Neutrophil (primary cell): ENCODE measurements at regions not wholly inside any gene's neighbourhood (a gene's known extent, or its start where the extent isn't known, plus 50 kb on each side); places are given as distances from the start of the nearest gene placed in this dataset.

Source experiments
- H3K27ac ChIP-seq: fragments of 200-600 bp; sonication (generic); 2 replicates; pipeline ENCODE4 v1.5.1; 2016; ENCODE audit warnings: mild to moderate bottlenecking, moderate library complexity
- H3K27me3 ChIP-seq: fragments of 200-600 bp; sonication (generic); 2 replicates; pipeline ENCODE4 v1.6.0; 2016; ENCODE audit warnings: mild to moderate bottlenecking
- H3K36me3 ChIP-seq: fragments of 200-600 bp; sonication (generic); 2 replicates; pipeline ENCODE4 v1.5.1; 2017
- H3K4me1 ChIP-seq, 2 experiments: fragments of 200-600 bp in 1 of 2; sonication (generic) in 1 of 2; 1 replicate in 1 of 2; 2 replicates in 1 of 2; pipeline versions ENCODE4 v1.5.1 to v1.6.1; 2013 to 2016; ENCODE audit warnings: low read depth in 1 of 2, low read length in 1 of 2, mild to moderate bottlenecking in 1 of 2, moderate library complexity in 1 of 2; ENCODE audit not compliant: control insufficient read depth in 1 of 2, insufficient read depth in 1 of 2
- H3K4me3 ChIP-seq, 2 experiments: fragments of 200-600 bp in 1 of 2; sonication (generic) in 1 of 2; 1 replicate in 1 of 2; 2 replicates in 1 of 2; pipeline ENCODE4 v1.5.1; 2013 to 2016; ENCODE audit warnings: low read depth in 1 of 2, low read length in 1 of 2, mild to moderate bottlenecking in 1 of 2, moderate library complexity in 1 of 2
- H3K9me3 ChIP-seq: fragments of 200-600 bp; sonication (generic); 2 replicates; pipeline ENCODE4 v1.5.1; 2016
- TF ChIP-seq, protein P1 (sequence below): fragments of 200-600 bp; sonication (generic); IDR thresholded peaks from 2 replicates; pipeline ENCODE4 v1.5.1; 2016; ENCODE audit warnings: antibody characterized with exemption

DNA sequence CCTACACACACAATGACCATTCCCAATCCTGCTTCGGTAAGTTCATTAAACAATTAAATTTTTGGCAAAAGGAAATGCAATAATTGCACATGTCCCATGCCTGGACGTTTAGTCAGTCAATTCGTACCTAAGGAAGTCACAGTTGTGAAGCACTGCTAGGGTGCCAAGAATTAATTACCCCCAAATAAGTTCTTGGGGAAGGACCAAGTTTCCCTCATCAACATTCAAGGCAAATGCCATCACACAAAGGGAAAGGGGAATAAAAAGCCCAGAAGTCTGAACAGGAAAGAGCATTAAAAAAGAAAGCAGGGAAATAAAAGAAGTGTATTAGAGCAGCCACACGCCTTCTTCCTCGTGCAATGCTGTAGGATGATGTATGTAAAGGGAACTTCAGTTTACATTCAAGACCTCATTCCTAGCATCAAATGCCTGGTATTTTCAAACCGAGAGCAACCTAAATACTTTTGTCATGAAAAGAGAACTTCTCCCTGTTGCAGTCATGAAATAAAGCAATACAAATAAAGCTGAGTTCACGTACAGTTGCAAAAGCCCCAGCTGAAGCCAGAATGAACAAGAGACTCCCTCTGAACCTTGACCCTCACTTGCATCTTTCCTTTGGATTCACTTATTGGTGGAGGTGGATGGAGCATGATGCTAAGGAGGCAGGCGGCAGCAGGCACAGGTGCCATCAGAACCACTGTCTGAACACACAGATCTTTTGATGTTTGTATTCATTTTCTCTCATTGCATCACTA lies 124.0 kb upstream of the PPARGC1A start:
- TF ChIP-seq, protein P1, sequence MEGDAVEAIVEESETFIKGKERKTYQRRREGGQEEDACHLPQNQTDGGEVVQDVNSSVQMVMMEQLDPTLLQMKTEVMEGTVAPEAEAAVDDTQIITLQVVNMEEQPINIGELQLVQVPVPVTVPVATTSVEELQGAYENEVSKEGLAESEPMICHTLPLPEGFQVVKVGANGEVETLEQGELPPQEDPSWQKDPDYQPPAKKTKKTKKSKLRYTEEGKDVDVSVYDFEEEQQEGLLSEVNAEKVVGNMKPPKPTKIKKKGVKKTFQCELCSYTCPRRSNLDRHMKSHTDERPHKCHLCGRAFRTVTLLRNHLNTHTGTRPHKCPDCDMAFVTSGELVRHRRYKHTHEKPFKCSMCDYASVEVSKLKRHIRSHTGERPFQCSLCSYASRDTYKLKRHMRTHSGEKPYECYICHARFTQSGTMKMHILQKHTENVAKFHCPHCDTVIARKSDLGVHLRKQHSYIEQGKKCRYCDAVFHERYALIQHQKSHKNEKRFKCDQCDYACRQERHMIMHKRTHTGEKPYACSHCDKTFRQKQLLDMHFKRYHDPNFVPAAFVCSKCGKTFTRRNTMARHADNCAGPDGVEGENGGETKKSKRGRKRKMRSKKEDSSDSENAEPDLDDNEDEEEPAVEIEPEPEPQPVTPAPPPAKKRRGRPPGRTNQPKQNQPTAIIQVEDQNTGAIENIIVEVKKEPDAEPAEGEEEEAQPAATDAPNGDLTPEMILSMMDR, result no peak
- H3K9me3 ChIP-seq, result no peaks in the 10 kb centered on the region
- H3K4me3 ChIP-seq, result no peak overlapping the region
- H3K27me3 ChIP-seq, result no peaks in the 10 kb centered on the region
- no peaks in the 10 kb centered on the region for H3K4me1 ChIP-seq
- no peaks in the 10 kb centered on the region for H3K36me3 ChIP-seq
- no peak overlapping the region for H3K27ac ChIP-seq

DNA sequence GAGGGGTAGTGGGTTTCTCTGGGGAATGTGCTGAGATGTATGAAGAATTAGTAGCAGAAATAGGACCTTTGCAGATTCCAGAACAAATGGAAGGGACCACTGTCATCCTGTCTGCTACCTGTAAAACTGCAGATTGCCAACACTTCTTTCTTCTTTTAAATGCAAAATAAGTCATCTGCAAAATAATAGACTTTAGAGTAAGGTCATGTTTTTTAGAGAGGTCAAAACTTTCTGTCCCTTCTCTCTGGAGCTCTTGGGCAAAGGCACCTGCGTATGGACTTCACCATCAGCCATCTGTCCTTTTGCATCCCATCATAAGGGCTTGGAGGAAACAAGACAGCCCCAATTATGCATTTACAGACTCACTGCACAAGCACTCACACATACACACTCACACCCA lies 121.1 kb upstream of the PPARGC1A start:
- no peaks in the 10 kb centered on the region for H3K4me1 ChIP-seq
- no peaks in the 10 kb centered on the region for H3K36me3 ChIP-seq
- no peak overlapping the region for H3K27ac ChIP-seq
- H3K4me3 ChIP-seq, result no peak overlapping the region
- TF ChIP-seq, protein P1, result no peak
- no peaks in the 10 kb centered on the region for H3K27me3 ChIP-seq
- no peaks in the 10 kb centered on the region for H3K9me3 ChIP-seq

DNA sequence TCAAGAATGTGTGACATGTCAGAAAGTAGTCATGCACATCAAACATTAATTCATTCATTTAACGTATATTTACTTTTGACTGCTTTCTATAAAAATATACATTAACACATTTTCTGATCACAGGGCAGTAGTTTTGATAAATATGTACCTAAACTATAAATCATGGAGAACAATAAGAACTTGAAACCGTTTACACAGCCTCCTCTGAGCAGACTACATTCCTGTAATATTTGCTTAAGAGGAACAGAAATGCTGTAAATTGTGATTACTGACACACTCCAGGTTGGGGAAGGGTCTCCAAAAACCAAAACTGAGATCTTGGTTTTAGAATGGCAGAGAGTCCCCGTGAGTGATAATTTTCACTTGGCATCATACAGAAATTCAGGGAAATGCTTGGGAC lies 120.7 kb upstream of the PPARGC1A start:
- no peaks in the 10 kb centered on the region for H3K27me3 ChIP-seq
- TF ChIP-seq, protein P1, result no peak
- H3K27ac ChIP-seq, result no peak overlapping the region
- H3K4me1 ChIP-seq, result no peaks in the 10 kb centered on the region
- H3K4me3 ChIP-seq, result no peak overlapping the region
- no peaks in the 10 kb centered on the region for H3K9me3 ChIP-seq
- H3K36me3 ChIP-seq, result no peaks in the 10 kb centered on the region

DNA sequence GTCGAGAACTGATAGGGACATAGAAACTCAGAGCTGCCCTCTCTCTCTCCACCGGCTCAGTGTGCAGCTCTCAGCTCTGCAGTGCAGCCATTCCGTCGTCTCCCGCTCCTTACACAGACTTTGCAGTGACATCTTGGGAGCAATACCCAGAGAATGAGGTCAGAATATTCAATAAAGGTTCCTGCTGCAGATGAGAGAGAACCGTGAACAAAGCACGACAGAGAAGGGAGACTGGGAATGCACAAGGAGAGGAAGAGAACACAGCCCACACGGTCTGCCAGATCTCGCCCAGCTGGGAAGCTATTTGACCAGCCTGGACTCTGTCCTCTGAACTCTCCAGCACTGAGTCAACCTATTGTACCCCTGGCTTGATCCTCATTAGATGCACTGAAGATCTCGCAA lies 118.0 kb upstream of the PPARGC1A start:
- Histone ChIP-seq H3K4me1 (no peaks in the 10 kb centered on the region), H3K36me3 (no peaks in the 10 kb centered on the region)
- TF ChIP-seq, protein P1, result no peak

DNA sequence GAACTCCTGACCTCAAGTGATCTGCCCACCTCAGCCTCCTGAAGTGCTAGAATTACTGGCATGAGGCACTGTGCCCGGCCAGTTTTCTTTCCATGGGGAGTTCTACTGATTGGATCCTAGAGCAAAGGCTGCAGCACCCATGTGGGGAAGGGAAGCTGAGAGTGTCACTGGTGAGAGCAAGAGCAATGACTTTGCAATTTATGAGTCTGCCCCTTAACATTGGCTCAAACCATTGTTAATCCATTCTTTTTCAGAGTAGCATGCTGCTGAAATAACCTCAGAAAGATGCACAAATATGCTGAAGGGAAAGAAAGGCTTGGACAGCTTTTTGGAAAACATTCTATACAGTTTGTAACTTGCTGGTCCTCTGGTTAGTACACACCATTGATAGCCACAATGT lies 116.4 kb upstream of the PPARGC1A start:
- Histone ChIP-seq H3K36me3 (no peaks in the 10 kb centered on the region), H3K27me3 (no peaks in the 10 kb centered on the region), H3K4me3 (no peak overlapping the region)

More for the DNA sequence above, 118.0 kb upstream of the PPARGC1A start:
- no peak overlapping the region for H3K4me3 ChIP-seq
- H3K9me3 ChIP-seq, result no peaks in the 10 kb centered on the region
- no peaks in the 10 kb centered on the region for H3K27me3 ChIP-seq
- no peak overlapping the region for H3K27ac ChIP-seq

More for the DNA sequence above, 116.4 kb upstream of the PPARGC1A start:
- no peak overlapping the region for H3K27ac ChIP-seq
- no peaks in the 10 kb centered on the region for H3K9me3 ChIP-seq
- H3K4me1 ChIP-seq, result no peaks in the 10 kb centered on the region
- TF ChIP-seq, protein P1, result no peak
